Skin of body (tissue), 1 donor: ENCODE measurements at regions not wholly inside any gene's neighbourhood (a gene's known extent, or its start where the extent isn't known, plus 50 kb on each side); places are given as distances from the start of the nearest gene placed in this dataset.

Source experiments
- DNase-seq: peaks from one replicate; lab custom pipeline; 2025; lab: John Stamatoyannopoulos, UW

DNA sequence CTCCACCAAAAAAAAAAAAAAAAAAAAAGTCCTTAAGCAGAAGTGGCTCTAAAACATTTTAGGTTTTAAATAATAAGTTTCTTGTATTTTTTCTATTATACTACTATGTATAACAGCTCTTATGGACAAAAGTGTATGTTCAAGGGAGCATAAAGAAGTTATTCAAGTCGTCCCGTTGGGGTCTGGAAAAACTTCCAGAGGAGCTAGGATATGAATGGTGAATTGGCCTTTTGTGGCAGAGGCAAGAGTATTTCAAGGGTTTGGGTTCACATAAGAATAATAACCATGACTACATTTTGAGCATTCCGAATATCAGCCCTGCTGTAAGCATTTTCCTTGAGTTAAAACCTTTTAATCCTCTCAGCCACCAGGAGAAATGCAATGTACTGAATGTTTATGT is 50.6 kb upstream of the ARHGAP42 start:
- DNase-seq, result no peak
